GM12878 (cell line): ENCODE measurements at regions not wholly inside any gene's neighbourhood (a gene's known extent, or its start where the extent isn't known, plus 50 kb on each side); places are given as distances from the start of the nearest gene placed in this dataset.

ENCODE experiments used
- ATAC-seq: fragments of 200-7000 bp; cut with Tn5 transposase; 3 replicates; pipeline ENCODE4 v1.9.1; 2020; ENCODE audit warnings: mild to moderate bottlenecking, moderate library complexity
- BruUV-seq: library from RNA; stranded (reverse); fragments of 400-500 nt; replicated peaks from 2 replicates; lab custom pipeline; 2021; lab: Mats Ljungman, UMichigan
- CTCF ChIA-PET: fragments of 300-600 bp; sonication (Branson Sonifier 250); formaldehyde crosslinking; extraction: SDS; loops from one replicate; lab custom pipeline; 2021; ENCODE audit warnings: inconsistent platforms; lab: Yijun Ruan, JAX
- POLR2A ChIA-PET: fragments of 350-600 bp; formaldehyde crosslinking; extraction: SDS; loops from one replicate; lab custom pipeline; 2021; ENCODE audit warnings: inconsistent platforms; lab: Charles Lee
- RAD21 ChIA-PET: fragments of 300-600 bp; sonication (Branson Sonifier 250); formaldehyde crosslinking; loops from one replicate; lab custom pipeline; 2023; ENCODE audit warnings: antibody characterized with exemption; ENCODE audit not compliant: unreplicated experiment; lab: Charles Lee
- SMC1A ChIA-PET: fragments of 300-600 bp; sonication (Branson Sonifier 250); formaldehyde crosslinking; loops from one replicate; lab custom pipeline; 2023; ENCODE audit not compliant: unreplicated experiment, uncharacterized antibody; lab: Charles Lee
- DNase-seq: peaks from one replicate; pipeline ENCODE4 v3.0.0-alpha.2; 2011; ENCODE audit warnings: low read depth, low spot score
- FAIRE-seq: peaks from 3 replicates; lab custom pipeline; 2011; peaks lifted over from hg19 to GRCh38; lab: Jason Lieb, UNC
- H2AFZ ChIP-seq: 2 replicates; pipeline ENCODE4 v1.6.0; 2011; ENCODE audit warnings: low read depth, low read length, control low read depth; ENCODE audit not compliant: control insufficient read depth
- H3K27ac ChIP-seq: 2 replicates; pipeline ENCODE4 v1.5.1; 2011; ENCODE audit warnings: control low read depth; ENCODE audit not compliant: control insufficient read depth, insufficient read depth
- H3K27me3 ChIP-seq, 2 experiments: replicated peaks in 1 of 2; 2 replicates each; pipeline versions ENCODE4 v1.6.0 to v1.6.1; 2011; ENCODE audit warnings: low read length in 1 of 2; ENCODE audit not compliant: control insufficient read depth in 2 of 2, insufficient read depth in 2 of 2
- H3K36me3 ChIP-seq, 2 experiments: 2 replicates each; pipeline ENCODE4 v1.5.1; 2011; ENCODE audit warnings: low read length in 1 of 2; ENCODE audit not compliant: control insufficient read depth in 2 of 2, insufficient read depth in 2 of 2
- H3K4me1 ChIP-seq: 2 replicates; pipeline ENCODE4 v1.6.1; 2011; ENCODE audit warnings: mild to moderate bottlenecking, low read length, moderate library complexity, mixed read lengths; ENCODE audit not compliant: control insufficient read depth, insufficient read depth
- H3K4me2 ChIP-seq: 2 replicates; pipeline ENCODE4 v1.6.0; 2011; ENCODE audit warnings: control low read depth; ENCODE audit not compliant: control insufficient read depth, insufficient read depth
- H3K4me3 ChIP-seq: fragments of 200-600 bp; sonication (generic); 2 replicates; pipeline ENCODE4 v1.5.1; 2016
- H3K79me2 ChIP-seq: 2 replicates; pipeline ENCODE4 v1.6.0; 2011; ENCODE audit warnings: low read length; ENCODE audit not compliant: control insufficient read depth, insufficient read depth
- H3K9ac ChIP-seq: 2 replicates; pipeline ENCODE4 v1.8.0; 2011; ENCODE audit warnings: low read length, control low read depth, mixed read lengths; ENCODE audit not compliant: control insufficient read depth, insufficient read depth
- H3K9me3 ChIP-seq: replicated peaks from 3 replicates; pipeline ENCODE4 v1.5.1; 2011; ENCODE audit warnings: mild to moderate bottlenecking, low read length; ENCODE audit not compliant: control insufficient read depth, insufficient read depth
- H4K20me1 ChIP-seq: 2 replicates; pipeline ENCODE4 v1.6.0; 2011; ENCODE audit not compliant: control insufficient read depth, insufficient read depth
- BRCA1 ChIP-seq: IDR thresholded peaks from 2 replicates; pipeline ENCODE4 v1.6.1; 2011; ENCODE audit warnings: low read depth, low read length, improper control_type of control experiment
- FOS ChIP-seq: IDR thresholded peaks from 3 replicates; pipeline ENCODE4 v1.6.1; 2011; ENCODE audit warnings: borderline replicate concordance; ENCODE audit not compliant: insufficient read length; ENCODE audit errors: extremely low read depth
- KLF5 ChIP-seq: fragments of 450-650 bp; IDR thresholded peaks from 2 replicates; pipeline ENCODE4 v1.6.1; 2014; ENCODE audit warnings: mild to moderate bottlenecking; ENCODE audit not compliant: partially characterized antibody
- MEF2B ChIP-seq: fragments of 450-650 bp; IDR thresholded peaks from 2 replicates; pipeline ENCODE4 v1.6.1; 2018; ENCODE audit warnings: mild to moderate bottlenecking, moderate library complexity; ENCODE audit not compliant: partially characterized antibody, poor library complexity, severe bottlenecking
- PML ChIP-seq: IDR thresholded peaks from 2 replicates; pipeline ENCODE4 v1.6.1; 2012; ENCODE audit warnings: low read length, inconsistent platforms
- RB1 ChIP-seq: fragments of 450-650 bp; formaldehyde crosslinking; IDR thresholded peaks from 2 replicates; pipeline ENCODE4 v1.6.1; 2017; ENCODE audit warnings: mild to moderate bottlenecking, borderline replicate concordance
- RUNX3 ChIP-seq: IDR thresholded peaks from 2 replicates; pipeline ENCODE4 v1.6.1; 2012; ENCODE audit warnings: low read length, inconsistent platforms
- ZNF24 ChIP-seq: fragments of 450-650 bp; IDR thresholded peaks from 2 replicates; pipeline ENCODE4 v1.6.1; 2017; ENCODE audit warnings: antibody characterized with exemption, mild to moderate bottlenecking
- WGBS: methylation state at CpG from one replicate; pipeline ENCODE4 v1.1.6; 2016; ENCODE audit warnings: low lambda C conversion rate; ENCODE audit not compliant: insufficient replicate concordance, insufficient coverage; ENCODE audit errors: missing lambda C conversion rate; 5-methylcytosine and 5-hydroxymethylcytosine counted together
- in situ Hi-C: fragments of 300-500 bp; cut with MboI; formaldehyde crosslinking; loops from 9 replicates; pipeline ENCODE4 v1.14.3; 2018; ENCODE audit warnings: mixed read lengths
- intact Hi-C: fragments of 100-400 bp; cut with micrococcal nuclease; formaldehyde crosslinking; loops from one replicate; pipeline ENCODE4 v1.14.2; 2022; ENCODE audit not compliant: unreplicated experiment
- TF ChIP-seq, protein P1 (sequence below): fragments of 450-650 bp; formaldehyde crosslinking; IDR thresholded peaks from 2 replicates; pipeline ENCODE4 v1.5.0; 2022; ENCODE audit warnings: mild to moderate bottlenecking, missing genetic modification characterization

GRCh38 chrX:148290931-148291330 is 209.5 kb upstream of the AFF2 start:
- Histone ChIP-seq H3K9me3 (no peaks in the 10 kb centered on the region), H3K79me2 (no peaks in the 10 kb centered on the region), H2AFZ (no peak overlapping the region), H3K27ac (no peak overlapping the region), H3K36me3 (no peaks in the 10 kb centered on the region), H3K9ac (no peak overlapping the region)
- ATAC-seq = no peak
- intact Hi-C loops = no loop called here
- no peak for TF ChIP-seq RB1
- TF ChIP-seq PML = no peak
- no peak for TF ChIP-seq RUNX3
- TF ChIP-seq, protein P1, sequence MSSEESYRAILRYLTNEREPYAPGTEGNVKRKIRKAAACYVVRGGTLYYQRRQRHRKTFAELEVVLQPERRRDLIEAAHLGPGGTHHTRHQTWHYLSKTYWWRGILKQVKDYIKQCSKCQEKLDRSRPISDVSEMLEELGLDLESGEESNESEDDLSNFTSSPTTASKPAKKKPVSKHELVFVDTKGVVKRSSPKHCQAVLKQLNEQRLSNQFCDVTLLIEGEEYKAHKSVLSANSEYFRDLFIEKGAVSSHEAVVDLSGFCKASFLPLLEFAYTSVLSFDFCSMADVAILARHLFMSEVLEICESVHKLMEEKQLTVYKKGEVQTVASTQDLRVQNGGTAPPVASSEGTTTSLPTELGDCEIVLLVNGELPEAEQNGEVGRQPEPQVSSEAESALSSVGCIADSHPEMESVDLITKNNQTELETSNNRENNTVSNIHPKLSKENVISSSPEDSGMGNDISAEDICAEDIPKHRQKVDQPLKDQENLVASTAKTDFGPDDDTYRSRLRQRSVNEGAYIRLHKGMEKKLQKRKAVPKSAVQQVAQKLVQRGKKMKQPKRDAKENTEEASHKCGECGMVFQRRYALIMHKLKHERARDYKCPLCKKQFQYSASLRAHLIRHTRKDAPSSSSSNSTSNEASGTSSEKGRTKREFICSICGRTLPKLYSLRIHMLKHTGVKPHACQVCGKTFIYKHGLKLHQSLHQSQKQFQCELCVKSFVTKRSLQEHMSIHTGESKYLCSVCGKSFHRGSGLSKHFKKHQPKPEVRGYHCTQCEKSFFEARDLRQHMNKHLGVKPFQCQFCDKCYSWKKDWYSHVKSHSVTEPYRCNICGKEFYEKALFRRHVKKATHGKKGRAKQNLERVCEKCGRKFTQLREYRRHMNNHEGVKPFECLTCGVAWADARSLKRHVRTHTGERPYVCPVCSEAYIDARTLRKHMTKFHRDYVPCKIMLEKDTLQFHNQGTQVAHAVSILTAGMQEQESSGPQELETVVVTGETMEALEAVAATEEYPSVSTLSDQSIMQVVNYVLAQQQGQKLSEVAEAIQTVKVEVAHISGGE (CRISPR knock-in tag) = no peak
- TF ChIP-seq ZNF24 = no peak
- no peak for TF ChIP-seq BRCA1
- no peak for TF ChIP-seq KLF5
- TF ChIP-seq MEF2B = no peak
- no peak for TF ChIP-seq FOS
- TF ChIP-seq, all 136 proteins: peak for 0
- ChIA-PET POLR2A (no interaction called here), RAD21 (no interaction called here), CTCF (no interaction called here), SMC1A (no interaction called here)
- no peak for FAIRE-seq
- no peaks in the 10 kb centered on the region for H4K20me1 ChIP-seq
- no peaks in the 10 kb centered on the region for H3K27me3 ChIP-seq
- no TSS peak for BruUV-seq
- DNase-seq = no peak
- no peaks in the 10 kb centered on the region for H3K4me1 ChIP-seq
- WGBS = 0% methylated on average over 1 of the region's 1 CpG
- in situ Hi-C loops = no loop called here
- H3K4me3 ChIP-seq = no peak overlapping the region
- no peak overlapping the region for H3K4me2 ChIP-seq
